ENCODE measurements at regions not wholly inside any gene's neighbourhood (a gene's known extent, or its start where the extent isn't known, plus 50 kb on each side); places are given as distances from the start of the nearest gene placed in this dataset.
A peak's percentile ranks its signal among the peaks of the same experiment; 100 is the strongest.

- H3K4me3 ChIP-seq: no peak overlapping the region
- no peaks in the 10 kb centered on the region for H3K27me3 ChIP-seq (replicated peaks; ENCODE audit: insufficient read depth)
- no peaks in the 10 kb centered on the region for H3K36me3 ChIP-seq
- TF ChIP-seq CTCF (IDR thresholded peaks at IDR 0.05): no peak
- TF ChIP-seq POLR2A (IDR thresholded peaks at IDR 0.05): no peak
- no peak for TF ChIP-seq POLR2AphosphoS5 (IDR thresholded peaks at IDR 0.05)
- H3K9me3 ChIP-seq: no peaks in the 10 kb centered on the region
- no peak overlapping the region for H3K27ac ChIP-seq
- DNase-seq (ENCODE audit: low spot score): no peak
- H3K4me1 ChIP-seq (replicated peaks): no peaks in the 10 kb centered on the region
- intact Hi-C loops (cut with DNase I): no loop called here
- 74% methylated on average over 3 of the region's 3 CpGs for WGBS
Observed at GRCh38 chr3:67106874-67107273, 108.8 kb downstream of the KBTBD8 start.

GRCh38 chr3:67109651-67110204 is 111.6 kb downstream of the KBTBD8 start:
- H3K4me3 ChIP-seq: no peak overlapping the region
- TF ChIP-seq POLR2AphosphoS5 (IDR thresholded peaks at IDR 0.05) (no peak), POLR2A (IDR thresholded peaks at IDR 0.05) (no peak), CTCF (IDR thresholded peaks at IDR 0.05) (peak in 2 of 4 experiments; percentile 46 to 49)

DNA sequence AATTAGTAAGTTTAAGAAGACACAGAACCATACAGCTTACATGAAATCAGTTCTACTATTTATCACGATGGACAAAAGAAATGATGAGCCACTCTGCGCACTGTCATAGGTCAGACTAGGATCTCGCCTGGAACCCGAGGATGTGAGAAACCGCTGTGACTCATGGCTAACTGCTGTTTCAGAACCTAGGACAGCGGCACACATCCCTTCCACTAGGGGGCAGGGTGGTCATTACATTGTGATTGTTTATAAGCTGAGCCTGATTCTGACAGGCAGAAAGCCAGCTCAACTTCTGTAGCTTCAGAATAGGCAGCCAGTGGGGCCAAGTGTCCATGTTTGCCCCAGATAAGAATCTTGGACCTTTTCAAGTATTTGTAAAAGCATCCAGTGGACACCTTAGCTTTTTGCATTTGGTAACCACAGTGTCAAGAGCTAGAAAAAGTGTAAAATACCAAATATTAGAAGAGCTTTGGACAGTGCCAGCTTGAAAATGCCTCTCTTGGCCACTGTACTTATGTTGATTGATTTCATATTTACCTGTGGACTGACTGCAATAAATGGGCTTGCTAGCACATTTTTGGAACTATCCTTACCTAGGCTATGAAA is 115.8 kb downstream of the KBTBD8 start:
- 5% methylated on average over 6 of the region's 6 CpGs for WGBS
- TF ChIP-seq CTCF (IDR thresholded peaks at IDR 0.05): peak; percentile 49 to 89 (median 78)
- TF ChIP-seq POLR2AphosphoS5 (IDR thresholded peaks at IDR 0.05): no peak
- H3K27ac ChIP-seq: no peak overlapping the region
- peak; percentile 74 for DNase-seq (ENCODE audit: low spot score)
- H3K36me3 ChIP-seq: no peaks in the 10 kb centered on the region
- H3K4me3 ChIP-seq: no peak overlapping the region
- H3K9me3 ChIP-seq: no peaks in the 10 kb centered on the region
- H3K4me1 ChIP-seq (replicated peaks): no peaks in the 10 kb centered on the region
- intact Hi-C loops (cut with DNase I): loop anchor here (5.0 kb wide), 1 partner anchor 1763 kb away; no protein-coding TSS in a partner anchor
- no peaks in the 10 kb centered on the region for H3K27me3 ChIP-seq (replicated peaks; ENCODE audit: insufficient read depth)

More at GRCh38 chr3:67109651-67110204, 111.6 kb downstream of the KBTBD8 start:
- intact Hi-C loops (cut with DNase I): loop anchor here (5.0 kb wide), 1 partner anchor 1768 kb away; no protein-coding TSS in a partner anchor
- Histone ChIP-seq H3K27ac (no peak overlapping the region), H3K36me3 (no peaks in the 10 kb centered on the region), H3K27me3 (replicated peaks; ENCODE audit: insufficient read depth) (no peaks in the 10 kb centered on the region), H3K9me3 (no peaks in the 10 kb centered on the region), H3K4me1 (replicated peaks) (no peaks in the 10 kb centered on the region)
- 26% methylated on average over 3 of the region's 3 CpGs for WGBS
- DNase-seq (ENCODE audit: low spot score): no peak

DNA sequence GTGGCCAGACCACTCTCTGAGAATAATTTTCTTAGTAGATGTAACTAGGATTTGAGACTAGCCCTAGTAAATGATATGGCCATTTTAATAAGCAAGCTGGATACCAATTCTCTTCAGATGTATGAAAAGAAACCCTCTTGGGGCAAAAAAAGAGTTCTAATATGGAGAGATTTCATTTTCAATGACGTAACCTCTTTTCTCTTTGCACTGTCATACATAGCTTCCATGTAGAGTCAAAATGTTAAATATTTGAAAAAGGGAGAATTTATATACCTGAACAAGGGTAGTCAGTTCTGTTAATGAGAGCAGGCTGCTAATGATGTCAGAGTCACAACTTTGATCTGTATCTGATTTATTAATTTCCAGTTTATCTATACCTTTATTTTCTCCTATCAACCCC is 120.0 kb downstream of the KBTBD8 start:
- H3K27me3 ChIP-seq (replicated peaks; ENCODE audit: insufficient read depth): no peaks in the 10 kb centered on the region
- H3K36me3 ChIP-seq: no peaks in the 10 kb centered on the region
- H3K4me3 ChIP-seq: no peak overlapping the region
- intact Hi-C loops (cut with DNase I): no loop called here
- DNase-seq (ENCODE audit: low spot score): no peak
- no peaks in the 10 kb centered on the region for H3K9me3 ChIP-seq
- 85% methylated on average over 1 of the region's 1 CpG for WGBS
- no peak for TF ChIP-seq POLR2AphosphoS5 (IDR thresholded peaks at IDR 0.05)
- no peak for TF ChIP-seq POLR2A (IDR thresholded peaks at IDR 0.05)
- TF ChIP-seq CTCF (IDR thresholded peaks at IDR 0.05): no peak
- H3K27ac ChIP-seq: no peak overlapping the region
- no peaks in the 10 kb centered on the region for H3K4me1 ChIP-seq (replicated peaks)

DNA sequence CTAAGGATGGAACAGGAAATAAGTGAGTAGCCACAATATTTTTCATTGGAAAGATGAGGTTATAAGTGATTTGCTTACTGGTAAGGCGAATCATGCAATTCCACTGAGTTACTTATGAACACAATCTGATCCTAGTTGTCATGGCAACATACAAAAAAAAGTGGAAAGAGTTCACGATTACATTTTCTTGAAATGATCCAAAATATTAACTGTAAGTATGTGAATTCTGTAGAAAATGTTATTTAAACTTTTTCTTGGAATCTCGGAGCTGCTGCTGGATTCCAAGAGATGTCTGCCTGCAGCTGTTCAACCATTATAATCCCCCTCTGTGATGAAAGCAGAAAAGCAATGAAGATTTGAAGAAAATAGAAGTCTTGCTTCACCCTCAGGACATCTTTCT is 120.5 kb downstream of the KBTBD8 start:
- DNase-seq (ENCODE audit: low spot score): no peak
- intact Hi-C loops (cut with DNase I): no loop called here
- TF ChIP-seq CTCF (IDR thresholded peaks at IDR 0.05) (no peak), POLR2A (IDR thresholded peaks at IDR 0.05) (no peak), POLR2AphosphoS5 (IDR thresholded peaks at IDR 0.05) (no peak)

More for the DNA sequence above, 120.5 kb downstream of the KBTBD8 start:
- H3K27ac ChIP-seq: no peak overlapping the region
- no peaks in the 10 kb centered on the region for H3K27me3 ChIP-seq (replicated peaks; ENCODE audit: insufficient read depth)
- WGBS: 70% methylated on average over 3 of the region's 3 CpGs
- H3K4me3 ChIP-seq: no peak overlapping the region
- H3K9me3 ChIP-seq: no peaks in the 10 kb centered on the region
- no peaks in the 10 kb centered on the region for H3K4me1 ChIP-seq (replicated peaks)
- no peaks in the 10 kb centered on the region for H3K36me3 ChIP-seq
